ENCODE measurements at regions not wholly inside any gene's neighbourhood (a gene's known extent, or its start where the extent isn't known, plus 50 kb on each side); places are given as distances from the start of the nearest gene placed in this dataset.

DNA sequence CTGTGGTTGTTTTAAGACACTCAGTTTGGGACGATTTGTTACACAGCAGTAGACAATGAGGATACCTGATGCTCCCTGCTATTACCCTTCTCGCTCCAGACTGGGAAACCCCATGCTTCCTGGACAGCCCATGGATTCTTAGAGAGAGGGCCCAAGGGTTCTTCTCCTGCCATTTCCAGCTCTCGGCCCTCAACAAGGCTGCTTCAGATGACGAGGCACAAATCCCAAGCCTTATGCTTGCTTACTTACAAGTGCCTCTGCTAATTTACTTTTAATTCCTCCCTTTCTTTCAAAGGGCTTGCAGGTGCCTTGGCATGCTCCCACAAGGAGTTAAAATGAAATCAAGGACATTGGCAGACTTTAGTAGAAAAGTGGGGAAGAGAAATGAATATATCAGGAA, 79.4 kb downstream of the GADD45G start:
- TF ChIP-seq, protein P1, sequence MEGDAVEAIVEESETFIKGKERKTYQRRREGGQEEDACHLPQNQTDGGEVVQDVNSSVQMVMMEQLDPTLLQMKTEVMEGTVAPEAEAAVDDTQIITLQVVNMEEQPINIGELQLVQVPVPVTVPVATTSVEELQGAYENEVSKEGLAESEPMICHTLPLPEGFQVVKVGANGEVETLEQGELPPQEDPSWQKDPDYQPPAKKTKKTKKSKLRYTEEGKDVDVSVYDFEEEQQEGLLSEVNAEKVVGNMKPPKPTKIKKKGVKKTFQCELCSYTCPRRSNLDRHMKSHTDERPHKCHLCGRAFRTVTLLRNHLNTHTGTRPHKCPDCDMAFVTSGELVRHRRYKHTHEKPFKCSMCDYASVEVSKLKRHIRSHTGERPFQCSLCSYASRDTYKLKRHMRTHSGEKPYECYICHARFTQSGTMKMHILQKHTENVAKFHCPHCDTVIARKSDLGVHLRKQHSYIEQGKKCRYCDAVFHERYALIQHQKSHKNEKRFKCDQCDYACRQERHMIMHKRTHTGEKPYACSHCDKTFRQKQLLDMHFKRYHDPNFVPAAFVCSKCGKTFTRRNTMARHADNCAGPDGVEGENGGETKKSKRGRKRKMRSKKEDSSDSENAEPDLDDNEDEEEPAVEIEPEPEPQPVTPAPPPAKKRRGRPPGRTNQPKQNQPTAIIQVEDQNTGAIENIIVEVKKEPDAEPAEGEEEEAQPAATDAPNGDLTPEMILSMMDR (IDR thresholded peaks at IDR 0.05): no peak
- TF ChIP-seq POLR2A (IDR thresholded peaks at IDR 0.05): no peak

Data from testis (tissue), 2 donors.